Right lobe of liver (tissue), 6 donors: ENCODE measurements at regions not wholly inside any gene's neighbourhood (a gene's known extent, or its start where the extent isn't known, plus 50 kb on each side); places are given as distances from the start of the nearest gene placed in this dataset.
"Not testable (repeated sequence)": the region's sequence is repeated elsewhere in the genome, so short reads cannot be mapped to it uniquely, and the experiment has no call there.

ENCODE experiments used
- ATAC-seq, 4 donors: fragments of 200-7000 bp; cut with Tn5 transposase; one replicate each; pipeline ENCODE4 v1.9.1; 2020; ENCODE audit warnings: mild to moderate bottlenecking in 4 of 4, moderate library complexity in 4 of 4
- DNase-seq, 3 donors: peaks; one replicate each; pipeline ENCODE4 v3.0.0-alpha.2; 2020
- H3K27ac ChIP-seq, 3 donors: fragments of 200-600 bp; one replicate each; pipeline ENCODE4 v1.8.0; 2022
- H3K27me3 ChIP-seq, 2 donors: fragments of 200-600 bp; one replicate each; pipeline ENCODE4 v1.8.0; 2022
- H3K36me3 ChIP-seq, 4 donors: fragments of 200-600 bp; sonication (generic) in 1 of 4; one replicate each; pipeline versions ENCODE4 v1.5.1 to v1.8.0; 2017 to 2022; ENCODE audit warnings: control low read depth in 1 of 4
- H3K4me1 ChIP-seq, 4 donors: fragments of 200-600 bp; sonication (generic) in 1 of 4; one replicate each; pipeline versions ENCODE4 v1.5.1 to v1.8.0; 2017 to 2022; ENCODE audit warnings: control low read depth in 1 of 4
- H3K4me3 ChIP-seq, 3 donors: fragments of 200-600 bp; one replicate each; pipeline ENCODE4 v1.8.0; 2022
- H3K9me3 ChIP-seq, 4 donors: fragments of 200-600 bp; sonication (generic) in 1 of 4; one replicate each; pipeline versions ENCODE4 v1.5.1 to v1.8.0; 2017 to 2022; ENCODE audit warnings: control low read depth in 1 of 4
- CTCF ChIP-seq, 4 donors: fragments of 200-600 bp in 3 of 4; fragments of 450-650 bp in 1 of 4; IDR thresholded peaks; one replicate each; pipeline versions ENCODE4 v1.5.1 to v1.8.0; 2016 to 2022; ENCODE audit warnings: antibody characterized with exemption in 4 of 4, mild to moderate bottlenecking in 2 of 4
- POLR2A ChIP-seq: fragments of 450-650 bp; IDR thresholded peaks from one replicate; pipeline ENCODE4 v1.6.1; 2017; ENCODE audit warnings: antibody characterized with exemption, mild to moderate bottlenecking
- WGBS: methylation state at CpG from one replicate; pipeline ENCODE4 v1.1.6; 2018; ENCODE audit warnings: low coverage, low lambda C conversion rate; ENCODE audit not compliant: insufficient coverage; ENCODE audit errors: missing lambda C conversion rate; 5-methylcytosine and 5-hydroxymethylcytosine counted together
- intact Hi-C, 2 donors: fragments of 100-400 bp; cut with DNase I; formaldehyde crosslinking; loops; one replicate each; pipeline versions ENCODE4 v1.11.2 to v1.14.1; 2022
- donor health status: DM: no; HTN: yes; CAD: no.
- donor health status: DM: no; HTN: no; CAD: no.
- donor health status: DM: no; HTN: no; CAD: no.
- donor health status: DM: no; HTN: yes; CAD: no.
- donor health status: DM: no; HTN: yes; CAD: no.

DNA sequence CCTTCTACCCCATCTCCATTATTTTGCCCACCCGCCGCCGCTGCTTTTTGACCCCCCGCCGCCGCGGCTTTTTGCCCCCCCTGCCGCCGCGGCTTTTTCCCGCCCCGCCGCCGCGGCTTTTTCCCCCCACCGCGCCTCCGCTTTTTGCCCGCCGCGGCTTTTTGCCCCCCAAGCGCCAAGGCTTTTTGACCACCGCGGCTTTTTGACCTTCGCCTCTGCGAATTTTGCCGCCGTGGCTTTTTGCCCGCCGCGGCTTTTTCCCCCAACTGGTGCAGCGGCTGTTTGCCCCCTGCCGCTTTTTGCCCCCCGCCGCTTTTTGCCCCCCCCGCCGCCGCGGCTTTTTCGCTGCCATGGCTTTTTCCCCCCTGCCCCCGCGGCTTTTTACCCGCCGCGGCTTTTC lies 137.5 kb upstream of the TP53TG3D start:
- WGBS: 11% methylated on average over 45 of the region's 45 CpGs
- H3K4me1 ChIP-seq, H3K36me3 ChIP-seq, ATAC-seq, intact Hi-C loops, H3K27ac ChIP-seq, H3K27me3 ChIP-seq, H3K9me3 ChIP-seq: not testable (repeated sequence)
- H3K4me3 ChIP-seq: peak overlapping the region in 1 of 3 donors; percentile 39
- DNase-seq: peak in 1 of 3 donors; percentile 28

DNA sequence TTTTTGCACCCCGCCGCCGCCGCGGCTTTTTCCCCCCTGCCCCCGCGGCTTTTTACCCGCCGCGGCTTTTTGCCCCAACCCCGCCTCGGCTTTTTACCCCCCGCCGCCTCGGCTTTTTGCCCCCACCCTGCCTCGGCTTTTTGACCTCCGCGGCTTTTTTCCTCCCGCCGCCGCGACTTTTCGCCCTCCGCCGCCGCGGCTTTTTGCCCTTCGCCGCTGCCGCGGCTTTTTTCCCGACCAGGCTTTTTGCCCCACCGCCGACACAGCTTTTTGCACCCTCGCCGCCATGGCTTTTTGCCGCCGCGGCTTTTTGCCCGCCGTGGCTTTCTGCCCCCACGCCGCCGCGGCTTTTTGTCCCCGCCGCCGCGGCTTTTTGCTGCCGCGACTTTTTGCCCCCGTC lies 137.0 kb upstream of the TP53TG3D start:
- ATAC-seq (no peak), DNase-seq (peak in 1 of 3 donors; percentile 24)
- H3K36me3 ChIP-seq: no peaks in the 10 kb centered on the region
- intact Hi-C loops: no loop called here
- H3K27ac ChIP-seq: no peak overlapping the region
- 5% methylated on average over 52 of the region's 52 CpGs for WGBS
- peak overlapping the region in 2 of 3 donors; percentile 26 to 39 for H3K4me3 ChIP-seq
- H3K9me3 ChIP-seq: no peaks in the 10 kb centered on the region
- H3K27me3 ChIP-seq: no peaks in the 10 kb centered on the region
- H3K4me1 ChIP-seq: no peaks in the 10 kb centered on the region
- TF ChIP-seq POLR2A (no peak), CTCF (IDR thresholded peaks at IDR 0.05) (no peak)

DNA sequence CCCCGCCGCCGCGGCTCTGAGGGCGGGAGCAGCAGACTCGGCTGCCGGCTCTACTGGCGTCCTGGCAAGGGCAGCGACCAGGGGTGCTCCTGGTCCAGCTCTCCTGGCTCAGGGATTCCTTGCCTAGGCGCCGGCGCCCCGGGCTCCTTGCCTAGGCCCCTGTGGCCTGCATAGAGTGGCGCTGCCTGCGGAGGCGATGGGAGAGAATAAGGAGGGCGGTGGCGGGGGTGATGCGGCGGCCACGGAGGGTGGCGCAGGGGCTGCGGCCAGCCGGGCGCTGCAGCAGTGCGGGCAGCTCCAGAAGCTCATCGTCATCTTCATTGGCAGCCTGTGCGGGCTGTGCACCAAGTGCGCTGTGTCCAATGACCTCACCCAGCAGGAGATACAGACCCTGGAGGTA lies 136.6 kb upstream of the TP53TG3D start:
- H3K4me1 ChIP-seq, H3K9me3 ChIP-seq, H3K27me3 ChIP-seq, H3K4me3 ChIP-seq, H3K27ac ChIP-seq, intact Hi-C loops, H3K36me3 ChIP-seq, ATAC-seq: not testable (repeated sequence)
- WGBS: 35% methylated on average over 16 of the region's 29 CpGs
- DNase-seq: peak in 1 of 3 donors; percentile 42

GRCh38 chr16:32120372-32120771 lies 132.7 kb upstream of the TP53TG3D start:
- H3K27me3 ChIP-seq, DNase-seq, H3K36me3 ChIP-seq, H3K9me3 ChIP-seq, ATAC-seq, H3K27ac ChIP-seq, H3K4me1 ChIP-seq, intact Hi-C loops, H3K4me3 ChIP-seq: not testable (repeated sequence)
- 31% methylated on average over 1 of the region's 1 CpG for WGBS

DNA sequence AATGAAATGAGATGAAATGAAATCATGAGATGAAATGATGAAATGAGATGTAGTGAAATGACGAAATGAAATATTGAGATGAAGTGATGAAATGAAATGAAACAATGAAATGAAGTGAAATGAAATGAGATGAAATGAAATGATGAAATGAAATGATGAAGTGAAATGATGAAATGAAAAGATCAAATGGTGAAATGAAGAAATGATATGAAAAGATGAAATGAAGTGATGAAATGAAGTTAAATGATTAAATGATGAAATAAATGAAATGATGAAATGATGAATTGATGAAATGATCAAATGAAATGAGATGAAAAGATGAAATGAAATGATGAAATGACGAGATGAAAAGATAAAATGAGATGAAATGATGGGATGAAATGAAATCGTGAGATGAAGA lies 132.3 kb upstream of the TP53TG3D start:
- H3K4me3 ChIP-seq, ATAC-seq, H3K27ac ChIP-seq, intact Hi-C loops, H3K9me3 ChIP-seq, H3K4me1 ChIP-seq, H3K27me3 ChIP-seq, H3K36me3 ChIP-seq, DNase-seq: not testable (repeated sequence)
- WGBS: 69% methylated on average over 3 of the region's 3 CpGs

DNA sequence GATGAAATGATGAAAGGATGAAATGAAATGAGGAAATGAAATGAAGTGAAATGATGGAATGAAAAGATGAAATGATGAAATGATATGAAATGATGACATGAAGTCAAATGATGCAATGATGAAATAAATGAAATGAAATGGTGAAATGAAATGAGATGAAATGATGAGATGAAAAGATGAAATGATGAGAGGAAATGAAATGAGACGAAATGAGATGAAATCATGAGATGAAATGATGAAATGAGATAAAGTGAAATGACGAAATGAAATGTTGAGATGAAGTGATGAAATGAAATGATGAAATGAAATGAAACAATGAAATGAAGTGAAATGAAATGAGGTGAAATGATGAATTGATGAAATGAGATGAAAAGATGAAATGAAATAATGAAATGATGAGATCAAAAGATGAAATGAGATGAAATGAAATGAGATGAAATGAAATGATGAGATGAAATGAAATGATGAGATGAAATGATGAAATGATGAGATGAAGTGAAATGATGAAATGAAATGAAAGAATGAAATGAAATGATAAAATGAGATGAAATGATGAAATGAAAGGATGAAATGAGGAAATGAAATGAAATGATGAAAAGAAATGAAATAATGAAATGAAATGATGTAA lies 131.7 kb upstream of the TP53TG3D start:
- 65% methylated on average over 2 of the region's 2 CpGs for WGBS
- DNase-seq, ATAC-seq, intact Hi-C loops, H3K27me3 ChIP-seq, H3K9me3 ChIP-seq, H3K36me3 ChIP-seq, H3K4me3 ChIP-seq, H3K4me1 ChIP-seq, H3K27ac ChIP-seq: not testable (repeated sequence)

DNA sequence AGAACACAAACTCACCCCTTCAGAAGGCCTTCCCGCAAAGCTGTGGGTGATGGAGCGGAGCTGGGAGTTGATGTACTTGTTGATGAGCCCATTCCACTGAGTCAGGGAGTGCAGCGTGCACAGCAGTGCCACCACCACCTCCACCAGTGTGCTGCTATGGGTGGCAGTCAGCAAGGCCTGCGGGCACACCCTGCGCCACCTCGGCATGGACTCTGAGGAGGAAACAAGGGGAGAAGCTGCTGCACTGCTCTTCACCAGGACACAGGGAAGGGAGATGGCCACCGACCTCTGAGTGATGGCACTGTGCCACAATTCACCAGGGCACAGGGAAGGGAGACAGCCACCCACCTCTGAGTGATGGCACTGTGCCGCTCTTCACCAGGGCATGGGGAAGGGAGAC lies 100.7 kb upstream of the TP53TG3D start:
- WGBS: no CpG with 5 or more reads among the region's 8 CpGs

DNA sequence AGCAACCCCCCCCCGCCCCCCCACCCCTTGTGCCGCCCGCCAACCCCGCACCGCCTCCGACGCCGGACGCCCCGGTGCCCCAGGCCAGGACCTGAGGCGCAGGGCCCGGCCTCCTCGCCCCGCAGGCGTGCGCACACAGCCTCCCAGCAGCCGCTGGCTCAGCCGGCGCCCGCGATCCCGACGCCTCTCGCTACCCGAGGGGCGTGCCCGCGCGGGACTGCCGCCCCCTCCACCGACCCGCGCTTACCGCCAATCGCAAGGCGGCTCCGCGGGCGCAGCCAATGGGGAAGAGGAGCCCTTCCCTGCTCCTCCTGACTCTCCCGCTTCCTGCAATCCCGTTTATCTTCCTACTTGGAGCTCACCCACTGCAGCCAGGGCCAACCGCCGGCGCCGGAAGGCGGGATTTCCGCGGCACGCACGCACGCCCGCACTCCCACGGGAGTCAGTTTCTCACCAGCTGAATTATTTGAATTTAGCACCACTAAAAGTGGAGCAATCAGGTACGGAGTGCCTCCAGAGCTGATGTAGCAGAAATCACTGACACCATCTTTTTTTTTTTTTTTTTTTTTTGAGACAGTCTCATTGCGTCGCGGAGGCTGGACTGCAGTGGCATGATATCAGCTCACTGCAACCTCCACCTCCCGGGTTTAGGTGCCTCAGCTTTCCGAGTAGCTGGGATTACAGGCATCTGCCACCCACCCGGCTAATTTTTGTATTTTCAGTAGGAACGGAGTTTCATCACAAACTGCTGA lies 65.0 kb upstream of the TP53TG3D start:
- intact Hi-C loops, H3K4me3 ChIP-seq, H3K9me3 ChIP-seq, H3K4me1 ChIP-seq, H3K27ac ChIP-seq, H3K27me3 ChIP-seq, H3K36me3 ChIP-seq, DNase-seq: not testable (repeated sequence)
- WGBS: no CpG with 5 or more reads among the region's 61 CpGs
- ATAC-seq: peak; percentile 50 to 99 (median 89)

More for the DNA sequence above, 100.7 kb upstream of the TP53TG3D start:
- H3K9me3 ChIP-seq, intact Hi-C loops, DNase-seq, H3K27me3 ChIP-seq, H3K27ac ChIP-seq, ATAC-seq, H3K4me3 ChIP-seq, H3K36me3 ChIP-seq, H3K4me1 ChIP-seq: not testable (repeated sequence)

- H3K9me3 ChIP-seq, H3K4me3 ChIP-seq, H3K27me3 ChIP-seq, H3K27ac ChIP-seq, ATAC-seq, intact Hi-C loops, DNase-seq, H3K36me3 ChIP-seq, H3K4me1 ChIP-seq: not testable (repeated sequence)
- no CpG with 5 or more reads among the region's 36 CpGs for WGBS
These were observed 50.5 kb upstream of the TP53TG3D start for GRCh38 chr16:32202585-32202984.
